HFF-Myc (cell line): ENCODE measurements at regions not wholly inside any gene's neighbourhood (a gene's known extent, or its start where the extent isn't known, plus 50 kb on each side); places are given as distances from the start of the nearest gene placed in this dataset.

ENCODE experiments used
- DNase-seq: peaks from one replicate; pipeline ENCODE4 v3.0.0-alpha.2; 2011; ENCODE audit warnings: low read depth; ENCODE audit errors: extremely low read depth
- H3K4me3 ChIP-seq: replicated peaks from 2 replicates; pipeline ENCODE4 v1.5.1; 2011; ENCODE audit warnings: low read depth, mild to moderate bottlenecking, control low read depth, low read length
- CTCF ChIP-seq: IDR thresholded peaks from 2 replicates; pipeline ENCODE4 v1.5.1; 2012; ENCODE audit warnings: mild to moderate bottlenecking, low read depth, low read length, control low read depth; ENCODE audit errors: missing control alignments

- H3K4me3 ChIP-seq: no peak overlapping the region
- DNase-seq: no peak
- TF ChIP-seq CTCF: no peak
Observed at GRCh38 chrX:8913655-8914409, 112.6 kb upstream of the FAM9A start.

GRCh38 chrX:8907688-8908087, 106.5 kb upstream of the FAM9A start:
- no peak for TF ChIP-seq CTCF
- DNase-seq: no peak
- H3K4me3 ChIP-seq: no peak overlapping the region

- no peak for DNase-seq
- no peak overlapping the region for H3K4me3 ChIP-seq
- TF ChIP-seq CTCF: no peak
Observed at GRCh38 chrX:8906299-8906938, 105.2 kb upstream of the FAM9A start.

GRCh38 chrX:8897259-8897658, 96.1 kb upstream of the FAM9A start:
- H3K4me3 ChIP-seq: no peak overlapping the region
- TF ChIP-seq CTCF: no peak
- DNase-seq: no peak

GRCh38 chrX:8890794-8891193, 89.6 kb upstream of the FAM9A start:
- no peak for TF ChIP-seq CTCF
- no peak overlapping the region for H3K4me3 ChIP-seq
- no peak for DNase-seq

GRCh38 chrX:8887004-8887403, 85.8 kb upstream of the FAM9A start:
- no peak overlapping the region for H3K4me3 ChIP-seq
- no peak for DNase-seq
- no peak for TF ChIP-seq CTCF

GRCh38 chrX:8879750-8880149, 78.6 kb upstream of the FAM9A start:
- no peak for DNase-seq
- no peak overlapping the region for H3K4me3 ChIP-seq
- peak; percentile 69 for TF ChIP-seq CTCF
